SU-DHL-6 (cell line): ENCODE measurements at regions not wholly inside any gene's neighbourhood (a gene's known extent, or its start where the extent isn't known, plus 50 kb on each side); places are given as distances from the start of the nearest gene placed in this dataset.

Experiments
- CTCF ChIP-seq: fragments of 200-600 bp; sonication (generic); IDR thresholded peaks from one replicate; pipeline ENCODE4 v1.5.1; 2017; ENCODE audit warnings: antibody characterized with exemption, mild to moderate bottlenecking, low read length, moderate library complexity; ENCODE audit not compliant: insufficient read depth, poor library complexity, severe bottlenecking
- EZH2phosphoT487 ChIP-seq: fragments of 200-600 bp; sonication (generic), shearing (Covaris generic); conservative IDR thresholded peaks from 2 replicates; pipeline ENCODE4 v1.6.1; 2018; ENCODE audit warnings: mild to moderate bottlenecking, antibody characterized with exemption, low read length, moderate library complexity, mixed read lengths

- TF ChIP-seq CTCF: no peak
- TF ChIP-seq EZH2phosphoT487: no peak
Measured at GRCh38 chr2:19021721-19022120, 336.7 kb downstream of the OSR1 start.
